Bronchial epithelial cell (primary cell): ENCODE measurements at regions not wholly inside any gene's neighbourhood (a gene's known extent, or its start where the extent isn't known, plus 50 kb on each side); places are given as distances from the start of the nearest gene placed in this dataset.

Source experiments
- DNase-seq: peaks from one replicate; pipeline ENCODE4 v3.0.0-alpha.2; 2010; ENCODE audit warnings: low read depth
- FAIRE-seq: peaks from 2 replicates; lab custom pipeline; 2011; peaks lifted over from hg19 to GRCh38; lab: Jason Lieb, UNC
- H3K27me3 ChIP-seq: 2 replicates; pipeline ENCODE4 v1.5.1; 2011; ENCODE audit warnings: low read length; ENCODE audit not compliant: control insufficient read depth, insufficient read depth
- H3K36me3 ChIP-seq: 2 replicates; pipeline ENCODE4 v1.5.1; 2011; ENCODE audit warnings: low read length; ENCODE audit not compliant: control insufficient read depth, insufficient read depth
- H3K4me3 ChIP-seq: 2 replicates; pipeline ENCODE4 v1.5.1; 2011; ENCODE audit warnings: mild to moderate bottlenecking, low read depth, low read length, control low read depth
- CTCF ChIP-seq: IDR thresholded peaks from 2 replicates; pipeline ENCODE4 v1.5.1; 2011; ENCODE audit warnings: mild to moderate bottlenecking, moderate library complexity, low read length, control low read depth, inconsistent platforms; ENCODE audit not compliant: insufficient read depth, severe bottlenecking

DNA sequence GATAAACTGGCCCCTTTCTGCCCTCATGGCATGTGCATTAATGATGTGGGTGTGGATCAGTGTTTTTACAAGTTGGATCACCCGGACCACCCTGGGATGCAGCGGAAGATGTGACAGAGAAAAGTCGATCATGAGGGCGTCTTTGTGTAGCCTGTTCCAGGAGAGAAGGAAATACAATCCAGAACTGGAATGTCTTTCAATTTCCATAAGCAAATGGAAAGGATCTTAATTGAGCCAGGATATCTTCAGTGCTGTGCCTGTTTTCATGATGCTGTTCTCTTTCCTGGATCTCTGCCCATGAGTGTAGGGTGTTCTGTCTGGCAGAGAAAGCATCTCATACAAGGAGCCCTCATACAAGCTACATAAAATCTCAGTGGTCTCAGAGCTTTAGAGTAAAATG, 481.4 kb downstream of the XYLT1 start:
- no peaks in the 10 kb centered on the region for H3K27me3 ChIP-seq
- no peak for TF ChIP-seq CTCF
- FAIRE-seq, result no peak
- no peak for DNase-seq
- H3K36me3 ChIP-seq, result no peaks in the 10 kb centered on the region
- no peak overlapping the region for H3K4me3 ChIP-seq

- Histone ChIP-seq H3K27me3 (no peaks in the 10 kb centered on the region), H3K36me3 (no peaks in the 10 kb centered on the region), H3K4me3 (no peak overlapping the region)
- FAIRE-seq (no peak), DNase-seq (no peak)
- no peak for TF ChIP-seq CTCF
Observed at GRCh38 chr16:16991711-16992110, 479.0 kb downstream of the XYLT1 start.

DNA sequence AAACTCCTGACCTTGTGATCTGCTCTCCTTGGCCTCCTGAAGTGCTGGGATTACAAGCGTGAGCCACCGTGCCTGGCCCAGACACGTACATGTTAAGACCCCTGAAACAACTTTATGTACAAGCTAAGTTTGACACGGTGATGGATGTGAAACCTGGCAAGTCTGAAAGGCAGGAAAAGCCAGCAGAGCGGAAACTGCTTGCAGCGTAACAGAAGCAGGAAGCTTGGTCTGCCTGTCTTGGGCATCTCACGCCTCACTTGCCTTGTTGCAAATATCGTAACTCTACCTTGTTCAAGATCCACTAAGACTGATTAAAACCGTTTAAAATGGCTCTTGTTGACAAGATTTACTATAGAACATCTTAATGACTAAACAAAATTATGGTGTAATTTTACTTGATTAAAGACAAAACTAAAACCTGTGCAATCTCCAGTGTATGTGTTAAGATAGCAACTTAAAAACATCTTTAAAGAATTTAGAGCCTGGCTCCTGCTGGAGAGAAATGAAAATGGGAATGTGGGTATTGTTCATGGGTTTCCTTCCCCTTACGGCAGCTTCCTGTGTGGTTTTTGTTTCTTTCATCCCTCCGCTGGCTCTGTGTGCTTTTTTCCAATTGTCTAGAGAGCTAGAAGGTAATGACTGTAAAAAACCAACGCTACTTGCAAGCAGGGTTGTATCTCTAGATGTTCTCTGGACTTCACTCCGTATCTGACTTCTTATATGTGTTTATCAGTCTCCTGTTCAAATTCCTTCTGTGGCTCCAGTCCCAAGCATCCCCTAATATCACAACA, 477.6 kb downstream of the XYLT1 start:
- no peak overlapping the region for H3K4me3 ChIP-seq
- no peak for FAIRE-seq
- H3K36me3 ChIP-seq, result no peaks in the 10 kb centered on the region
- DNase-seq, result no peak
- no peaks in the 10 kb centered on the region for H3K27me3 ChIP-seq
- no peak for TF ChIP-seq CTCF

GRCh38 chr16:16994831-16995230, 475.9 kb downstream of the XYLT1 start:
- Histone ChIP-seq H3K27me3 (no peaks in the 10 kb centered on the region), H3K36me3 (no peaks in the 10 kb centered on the region), H3K4me3 (no peak overlapping the region)
- DNase-seq, result no peak
- no peak for FAIRE-seq
- no peak for TF ChIP-seq CTCF

- Histone ChIP-seq H3K27me3 (no peaks in the 10 kb centered on the region), H3K4me3 (no peak overlapping the region), H3K36me3 (no peaks in the 10 kb centered on the region)
- no peak for TF ChIP-seq CTCF
- FAIRE-seq, result no peak
- no peak for DNase-seq
Observed at GRCh38 chr16:16996827-16997226, 473.9 kb downstream of the XYLT1 start.

DNA sequence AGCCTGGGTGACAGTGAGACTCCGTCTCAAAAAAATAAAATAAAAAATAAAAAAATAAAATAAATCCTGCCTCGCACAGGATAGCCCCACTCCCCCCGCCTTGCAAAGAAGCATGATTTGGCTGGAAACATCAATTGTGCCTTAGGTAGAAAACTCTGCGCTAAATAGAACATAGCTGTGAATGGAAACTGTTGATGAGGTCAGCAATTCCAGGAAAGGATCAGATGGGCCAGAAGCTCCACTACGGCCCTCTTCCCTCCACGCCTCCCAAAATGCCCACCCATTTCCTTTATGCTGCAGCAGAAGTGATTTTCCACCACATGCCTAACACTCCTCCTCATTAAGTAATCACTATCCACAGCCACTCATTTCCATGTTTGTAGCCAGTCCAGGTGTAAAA, 473.4 kb downstream of the XYLT1 start:
- FAIRE-seq (no peak), DNase-seq (no peak)
- Histone ChIP-seq H3K36me3 (no peaks in the 10 kb centered on the region), H3K4me3 (no peak overlapping the region), H3K27me3 (no peaks in the 10 kb centered on the region)
- no peak for TF ChIP-seq CTCF
